Epithelial cell of proximal tubule (primary cell): ENCODE measurements at regions not wholly inside any gene's neighbourhood (a gene's known extent, or its start where the extent isn't known, plus 50 kb on each side); places are given as distances from the start of the nearest gene placed in this dataset.
"Not testable (repeated sequence)": the region's sequence is repeated elsewhere in the genome, so short reads cannot be mapped to it uniquely, and the experiment has no call there.

Source experiments
- DNase-seq: peaks from one replicate; pipeline ENCODE4 v3.0.0-alpha.2; 2011; ENCODE audit warnings: low read depth
- H3K4me3 ChIP-seq: 2 replicates; pipeline ENCODE4 v1.5.1; 2011; ENCODE audit warnings: low read depth, mild to moderate bottlenecking, low read length
- TF ChIP-seq, protein P1 (sequence below): conservative IDR thresholded peaks from 2 replicates; pipeline ENCODE4 v1.5.1; 2012; ENCODE audit warnings: low read depth, mild to moderate bottlenecking, low read length

DNA sequence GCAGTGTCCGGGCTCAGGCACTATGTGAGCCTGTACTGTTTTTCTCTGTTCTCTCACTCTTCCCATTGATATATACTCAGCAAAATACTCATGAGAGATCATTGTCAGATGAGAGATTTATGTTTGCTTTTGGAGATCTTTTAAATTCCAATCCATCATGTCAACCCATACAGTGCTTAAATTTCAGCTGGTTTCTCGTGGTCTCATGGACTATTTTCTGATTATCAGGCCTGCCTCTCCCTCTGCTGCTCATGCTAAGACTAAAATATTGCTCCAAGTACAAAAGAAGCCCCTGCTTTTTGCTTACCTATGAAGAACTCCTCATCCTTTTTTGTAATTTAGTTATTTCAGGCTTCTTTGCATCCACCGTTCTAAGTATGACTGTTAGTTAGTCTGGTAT, 547.2 kb downstream of the KCNJ2 start:
- no peak for DNase-seq
- TF ChIP-seq, protein P1, sequence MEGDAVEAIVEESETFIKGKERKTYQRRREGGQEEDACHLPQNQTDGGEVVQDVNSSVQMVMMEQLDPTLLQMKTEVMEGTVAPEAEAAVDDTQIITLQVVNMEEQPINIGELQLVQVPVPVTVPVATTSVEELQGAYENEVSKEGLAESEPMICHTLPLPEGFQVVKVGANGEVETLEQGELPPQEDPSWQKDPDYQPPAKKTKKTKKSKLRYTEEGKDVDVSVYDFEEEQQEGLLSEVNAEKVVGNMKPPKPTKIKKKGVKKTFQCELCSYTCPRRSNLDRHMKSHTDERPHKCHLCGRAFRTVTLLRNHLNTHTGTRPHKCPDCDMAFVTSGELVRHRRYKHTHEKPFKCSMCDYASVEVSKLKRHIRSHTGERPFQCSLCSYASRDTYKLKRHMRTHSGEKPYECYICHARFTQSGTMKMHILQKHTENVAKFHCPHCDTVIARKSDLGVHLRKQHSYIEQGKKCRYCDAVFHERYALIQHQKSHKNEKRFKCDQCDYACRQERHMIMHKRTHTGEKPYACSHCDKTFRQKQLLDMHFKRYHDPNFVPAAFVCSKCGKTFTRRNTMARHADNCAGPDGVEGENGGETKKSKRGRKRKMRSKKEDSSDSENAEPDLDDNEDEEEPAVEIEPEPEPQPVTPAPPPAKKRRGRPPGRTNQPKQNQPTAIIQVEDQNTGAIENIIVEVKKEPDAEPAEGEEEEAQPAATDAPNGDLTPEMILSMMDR, result no peak
- H3K4me3 ChIP-seq, result no peak overlapping the region

DNA sequence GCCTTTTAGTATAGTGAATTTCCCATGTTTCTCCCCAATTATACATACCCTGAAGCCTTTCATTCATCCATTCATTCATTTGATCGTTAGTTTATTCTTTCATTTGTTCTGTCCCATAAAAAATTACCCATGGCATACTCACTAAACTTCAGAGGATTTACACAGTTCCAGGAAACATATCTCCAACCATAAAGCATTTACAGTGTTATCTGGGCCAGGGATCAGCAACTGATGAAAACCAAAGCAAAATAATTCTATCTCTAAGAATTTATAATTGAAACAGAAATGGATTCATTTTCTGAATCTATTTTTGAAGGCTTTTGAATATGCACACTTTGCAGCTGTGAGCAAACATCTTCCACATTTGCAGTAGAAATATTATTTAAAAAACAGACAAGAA, 547.7 kb downstream of the KCNJ2 start:
- DNase-seq, result no peak
- H3K4me3 ChIP-seq, result no peak overlapping the region
- TF ChIP-seq, protein P1, result no peak

DNA sequence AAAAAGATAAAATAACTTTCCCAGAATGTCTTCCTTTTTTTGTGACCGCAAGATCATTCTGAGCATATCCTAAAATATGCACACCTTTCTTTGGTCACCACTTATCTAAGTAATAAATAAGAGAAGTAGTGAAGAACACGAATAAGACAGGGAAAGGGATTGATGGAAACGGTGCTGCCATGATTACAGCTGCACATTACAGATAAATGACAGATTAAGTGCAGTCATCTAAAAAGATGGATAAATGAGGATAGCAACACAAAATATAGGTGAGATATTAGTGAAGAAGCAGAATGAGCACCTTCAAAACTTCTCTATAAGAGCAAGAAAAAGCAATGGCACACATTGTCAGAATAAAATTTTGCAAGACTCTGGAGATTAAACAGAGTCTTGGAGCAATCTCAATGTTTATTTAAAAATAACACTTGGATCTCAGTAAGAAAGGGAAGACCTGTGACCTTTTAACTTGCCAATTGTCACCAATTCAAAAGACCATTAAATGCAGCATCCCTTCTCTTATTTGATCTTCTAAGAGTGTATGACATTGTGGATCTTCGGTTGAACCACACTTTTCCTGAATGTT, 567.1 kb downstream of the KCNJ2 start:
- no peak for DNase-seq
- TF ChIP-seq, protein P1, result no peak
- no peak overlapping the region for H3K4me3 ChIP-seq

DNA sequence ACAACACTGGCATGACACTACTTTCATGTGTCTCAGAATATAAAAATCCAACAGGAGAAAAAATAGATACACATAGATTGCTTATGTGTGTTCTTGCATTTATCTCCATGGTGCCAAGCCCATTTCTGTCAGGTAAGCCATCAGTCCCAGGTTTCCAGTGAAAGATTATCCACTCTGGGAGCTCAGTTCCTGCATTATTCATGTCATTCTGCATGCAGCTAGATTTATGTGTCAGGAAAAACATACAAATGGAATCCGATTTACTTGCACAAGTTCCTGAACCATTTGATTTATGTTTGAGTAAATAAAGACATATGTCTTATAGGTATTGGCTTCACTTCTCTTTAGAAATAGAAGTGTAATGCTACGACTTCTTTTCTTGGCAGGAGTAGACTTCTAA, 569.7 kb downstream of the KCNJ2 start:
- TF ChIP-seq, protein P1, result no peak
- H3K4me3 ChIP-seq, result no peak overlapping the region
- no peak for DNase-seq

DNA sequence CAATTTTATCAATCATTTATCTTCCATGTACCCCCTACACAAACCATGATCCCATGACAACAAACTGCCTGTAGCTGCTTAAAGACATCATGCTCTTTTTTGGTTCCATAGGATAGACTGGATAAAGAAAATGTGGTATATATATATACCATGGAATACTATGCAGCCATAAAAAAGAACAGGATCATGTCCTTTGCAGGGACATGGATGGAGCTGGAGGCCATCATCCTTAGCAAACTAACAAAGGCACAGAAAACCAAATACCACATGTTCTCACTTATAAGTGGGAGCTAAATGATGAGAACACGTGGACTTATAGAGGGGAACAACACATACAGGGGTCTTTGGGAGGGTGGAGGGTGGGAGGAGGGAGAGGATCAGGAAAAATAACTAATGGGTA, 577.2 kb downstream of the KCNJ2 start:
- not testable (repeated sequence) for DNase-seq, H3K4me3 ChIP-seq

DNA sequence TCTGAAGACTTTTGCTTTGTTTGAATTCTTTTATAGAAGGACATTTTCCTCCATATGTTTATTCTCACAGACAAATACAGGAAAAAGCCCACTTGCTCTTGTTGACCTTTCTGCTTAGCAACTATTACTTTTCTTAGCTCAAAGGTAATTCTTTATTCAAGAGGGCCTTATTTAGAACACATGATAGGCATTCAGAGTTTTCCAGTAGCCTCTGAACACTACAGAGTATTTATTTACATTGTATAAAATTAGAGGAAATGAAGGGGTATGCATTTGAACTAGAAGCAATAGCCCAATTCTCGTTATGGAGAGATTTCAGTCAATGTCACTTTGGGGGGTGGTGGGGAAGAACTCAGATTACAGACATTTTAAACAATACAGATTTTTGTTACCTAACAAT, 581.7 kb downstream of the KCNJ2 start:
- no peak for DNase-seq
- TF ChIP-seq, protein P1, result no peak
- H3K4me3 ChIP-seq, result no peak overlapping the region

DNA sequence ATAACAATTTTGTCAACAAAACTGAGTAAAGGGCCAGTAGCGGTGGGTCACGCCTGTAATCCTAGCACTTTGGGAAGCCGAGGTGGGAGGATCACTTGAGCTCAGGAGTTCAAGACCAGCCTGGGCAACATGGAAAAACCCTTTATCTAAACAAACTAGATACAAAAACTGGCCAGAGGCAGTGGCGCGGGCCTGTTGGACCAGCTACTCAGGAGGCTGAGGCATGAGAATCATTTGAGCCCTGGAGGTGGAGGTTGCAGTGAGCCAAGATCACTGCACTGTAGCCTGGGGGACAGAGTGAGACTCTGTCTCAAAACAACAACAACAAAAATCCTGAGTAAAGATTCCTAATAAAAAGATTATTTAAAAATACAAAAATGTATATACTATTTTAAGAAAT, 583.1 kb downstream of the KCNJ2 start:
- not testable (repeated sequence) for DNase-seq, H3K4me3 ChIP-seq

DNA sequence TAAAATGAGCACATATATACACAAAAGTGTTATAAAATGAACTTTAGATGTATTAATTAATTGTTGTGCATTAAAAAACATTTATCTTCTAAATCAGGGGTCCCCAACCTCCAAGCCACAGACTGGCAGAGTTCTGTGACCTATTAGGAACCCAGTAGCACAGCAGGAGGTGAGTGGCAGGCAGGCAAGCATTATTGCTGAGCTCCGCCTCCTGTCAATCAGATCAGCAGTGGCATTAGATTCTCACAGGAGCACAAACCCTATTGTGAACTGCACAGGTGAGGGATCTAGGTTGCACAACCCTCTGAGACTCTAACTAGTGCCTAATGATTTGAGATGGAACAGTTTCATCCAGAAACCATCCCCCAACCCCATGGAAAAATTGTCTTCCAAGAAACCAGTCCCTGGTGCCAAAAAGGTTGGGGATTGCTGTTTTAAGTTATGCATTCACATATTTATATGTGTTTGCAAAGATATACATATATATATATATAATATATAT, 583.7 kb downstream of the KCNJ2 start:
- TF ChIP-seq, protein P1, result no peak
- no peak overlapping the region for H3K4me3 ChIP-seq
- no peak for DNase-seq
